NCI-H1694 (cell line): ENCODE measurements at regions not wholly inside any gene's neighbourhood (a gene's known extent, or its start where the extent isn't known, plus 50 kb on each side); places are given as distances from the start of the nearest gene placed in this dataset.

ENCODE experiments used
- DNase-seq: peaks from one replicate; lab custom pipeline; 2025; lab: John Stamatoyannopoulos, UW

GRCh38 chr4:37073226-37073840 lies 171.2 kb upstream of the NWD2 start:
- DNase-seq, result no peak

DNA sequence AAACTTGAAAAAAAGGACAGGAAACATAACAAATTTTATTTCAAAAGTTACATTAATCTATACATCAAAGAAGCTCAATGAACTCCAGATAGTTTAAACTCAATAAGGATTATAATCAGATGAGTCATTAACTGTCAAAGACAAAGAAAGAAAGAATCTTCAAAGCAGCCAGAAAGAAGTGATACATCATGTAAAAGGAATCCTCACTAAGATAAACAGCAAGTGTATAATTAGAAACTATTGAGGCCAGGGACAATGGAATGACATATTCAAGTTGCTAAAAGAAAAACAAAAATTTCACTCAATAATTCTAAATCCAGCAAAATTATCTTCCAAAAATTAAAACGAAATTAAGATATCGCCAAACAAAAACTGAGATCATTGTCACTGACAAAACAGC lies 161.6 kb upstream of the NWD2 start:
- DNase-seq, result no peak

- no peak for DNase-seq
Measured at GRCh38 chr4:37095925-37096324, 148.6 kb upstream of the NWD2 start.

GRCh38 chr4:37101182-37101581 lies 143.4 kb upstream of the NWD2 start:
- no peak for DNase-seq

DNA sequence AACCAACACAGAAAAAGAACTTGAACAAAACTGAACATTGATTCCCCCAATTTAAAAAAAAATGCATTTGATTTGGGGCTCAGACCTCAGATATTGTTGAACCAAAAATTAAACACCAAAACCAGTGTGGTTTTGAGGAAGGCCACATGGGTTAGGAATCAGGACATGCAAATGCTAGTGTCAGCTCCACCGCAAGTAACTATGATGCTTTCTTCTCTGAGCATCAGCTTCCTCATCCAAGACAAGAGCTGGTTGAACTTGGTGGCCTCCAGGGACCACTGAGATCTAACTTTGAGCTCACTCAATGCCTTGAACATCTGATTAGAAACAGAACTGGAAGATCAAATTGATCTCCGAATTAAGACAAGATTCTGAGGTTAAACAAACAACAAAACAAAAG lies 142.9 kb upstream of the NWD2 start:
- no peak for DNase-seq

DNA sequence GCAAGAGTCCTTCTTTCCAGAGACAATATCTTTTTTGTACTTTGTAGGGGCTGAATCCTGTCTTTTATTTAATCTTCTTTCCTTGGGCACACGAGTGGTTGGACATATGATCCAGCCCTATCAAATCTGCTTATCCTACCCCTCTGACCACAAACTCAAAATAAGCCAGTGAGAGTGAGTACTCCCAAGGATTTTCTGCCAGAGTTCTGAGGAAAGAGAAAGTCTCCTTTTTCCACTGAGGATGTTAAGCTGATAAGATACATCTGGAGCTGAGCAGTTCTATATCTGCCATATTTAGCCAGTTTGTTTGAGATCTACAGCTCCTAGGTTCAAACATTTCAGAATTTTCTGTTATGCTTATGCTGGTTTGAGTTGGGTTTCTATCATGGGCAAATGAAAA lies 134.8 kb upstream of the NWD2 start:
- no peak for DNase-seq

- DNase-seq, result no peak
Measured at GRCh38 chr4:37124800-37125199, 119.7 kb upstream of the NWD2 start.

- DNase-seq, result no peak
Measured at GRCh38 chr4:37126051-37126450, 118.5 kb upstream of the NWD2 start.

DNA sequence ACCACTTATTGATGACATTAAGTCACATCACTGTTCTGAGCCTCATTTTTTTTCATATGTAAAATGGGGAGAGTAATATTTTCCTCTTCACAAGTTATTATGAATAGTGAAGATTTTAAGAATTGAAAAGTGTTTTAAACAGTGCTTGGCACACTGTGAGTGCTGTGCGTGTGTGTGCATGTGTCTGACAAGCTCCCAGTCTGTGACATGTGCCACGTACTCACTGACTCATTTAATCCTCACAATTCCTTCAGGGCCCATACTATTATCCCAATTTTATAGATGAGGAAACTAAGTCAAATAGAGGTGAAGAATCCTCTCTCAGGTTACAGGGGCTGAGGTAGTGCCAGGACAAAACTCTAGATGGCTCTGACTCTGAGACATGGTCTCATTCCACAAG lies 114.1 kb upstream of the NWD2 start:
- DNase-seq, result no peak

GRCh38 chr4:37132351-37132974 lies 112.1 kb upstream of the NWD2 start:
- DNase-seq, result no peak

DNA sequence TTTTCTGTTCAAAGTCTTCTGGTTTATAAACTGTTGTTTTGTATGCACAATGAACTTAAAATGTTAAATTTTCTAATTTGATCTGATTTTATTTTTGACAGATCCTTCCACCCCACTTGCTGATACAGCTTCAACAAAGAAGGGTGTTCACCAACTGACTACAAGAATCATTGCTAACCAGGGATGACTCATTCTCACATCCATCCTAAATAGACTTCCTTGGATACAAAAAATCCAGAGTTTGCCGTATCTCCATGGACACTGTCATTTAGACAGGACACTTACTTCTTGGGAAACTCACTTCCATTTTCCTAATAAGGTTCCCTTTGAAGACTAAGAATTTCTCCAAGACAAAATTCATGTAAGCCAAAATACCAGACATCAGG lies 111.6 kb upstream of the NWD2 start:
- DNase-seq, result no peak

GRCh38 chr4:37138019-37138653 lies 106.4 kb upstream of the NWD2 start:
- no peak for DNase-seq

DNA sequence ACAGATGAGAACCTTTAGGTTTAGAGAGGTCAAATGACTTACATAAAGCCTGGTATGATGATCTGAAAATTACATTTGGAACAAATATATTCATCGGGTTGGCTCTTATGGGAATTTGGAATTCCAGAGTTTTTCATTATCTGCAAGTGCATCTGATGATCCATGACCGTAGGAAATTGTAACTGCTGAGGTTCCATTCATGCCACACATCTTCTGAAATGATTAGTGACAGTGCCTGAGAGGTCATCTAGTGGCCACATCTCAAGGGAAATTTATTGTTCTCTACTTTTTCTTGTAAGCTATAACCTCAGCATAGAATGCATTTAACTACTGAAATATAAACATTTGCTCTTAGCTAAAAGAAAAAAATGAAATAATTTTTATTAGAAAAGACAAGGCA lies 105.8 kb upstream of the NWD2 start:
- DNase-seq, result no peak

GRCh38 chr4:37139987-37140386 lies 104.6 kb upstream of the NWD2 start:
- DNase-seq, result no peak

DNA sequence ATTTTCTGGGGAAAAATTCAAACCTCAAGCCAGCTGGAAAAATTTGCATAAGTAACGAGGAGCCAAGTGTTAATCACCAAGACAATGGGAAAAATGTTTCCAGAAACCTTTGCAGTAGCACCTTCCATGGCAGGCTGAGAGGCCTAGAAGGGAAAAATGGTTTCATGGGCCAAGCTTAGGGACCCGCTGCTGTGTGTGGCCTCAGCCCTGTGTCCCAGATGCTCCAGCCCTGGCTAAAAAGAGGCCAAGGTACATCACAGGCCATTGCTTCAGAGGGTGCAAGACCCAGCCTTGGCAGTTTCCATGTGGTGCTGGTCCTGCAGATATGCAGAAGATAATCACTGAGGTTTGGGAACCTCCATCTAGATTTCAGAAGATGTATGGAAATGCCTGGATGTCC lies 98.3 kb upstream of the NWD2 start:
- DNase-seq, result no peak

GRCh38 chr4:37157476-37158167 lies 86.9 kb upstream of the NWD2 start:
- DNase-seq, result peak; percentile 80

DNA sequence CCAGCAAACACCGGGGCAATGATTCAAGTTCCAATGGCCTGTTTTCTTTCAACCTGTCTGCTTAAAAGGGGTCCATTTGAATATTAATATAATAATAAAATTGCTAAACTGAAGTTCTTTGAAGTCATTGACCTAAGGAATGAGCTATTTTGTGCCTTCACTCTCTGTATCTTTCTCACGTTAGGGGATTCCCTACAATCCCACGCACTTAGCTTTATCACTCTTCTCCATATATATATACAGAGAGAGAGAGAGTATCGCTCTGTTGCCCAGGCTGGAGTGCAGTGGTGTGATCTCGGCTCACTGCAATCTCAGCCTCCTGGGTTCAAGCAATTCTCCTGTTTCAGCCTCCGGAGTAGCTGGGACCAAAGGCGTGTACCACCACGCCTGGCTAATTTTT lies 83.9 kb upstream of the NWD2 start:
- DNase-seq, result no peak

DNA sequence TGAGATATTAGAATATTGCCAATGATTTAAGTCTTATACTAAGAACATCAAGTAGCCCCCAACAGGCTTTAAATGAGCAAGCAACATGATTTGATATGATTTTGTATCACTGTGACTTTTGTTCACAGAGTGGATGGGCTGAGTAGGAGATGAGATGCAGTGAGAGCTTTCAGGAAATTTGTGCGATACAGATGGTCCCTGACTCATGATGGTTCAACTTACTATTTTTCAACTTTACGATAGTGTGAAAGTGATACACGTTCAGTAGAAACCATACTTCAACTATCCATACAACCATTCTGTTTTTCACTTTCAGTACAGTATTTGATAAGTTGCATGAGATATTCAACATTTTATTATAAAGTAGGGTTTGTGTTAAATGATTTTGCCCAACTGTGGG lies 78.7 kb upstream of the NWD2 start:
- no peak for DNase-seq

DNA sequence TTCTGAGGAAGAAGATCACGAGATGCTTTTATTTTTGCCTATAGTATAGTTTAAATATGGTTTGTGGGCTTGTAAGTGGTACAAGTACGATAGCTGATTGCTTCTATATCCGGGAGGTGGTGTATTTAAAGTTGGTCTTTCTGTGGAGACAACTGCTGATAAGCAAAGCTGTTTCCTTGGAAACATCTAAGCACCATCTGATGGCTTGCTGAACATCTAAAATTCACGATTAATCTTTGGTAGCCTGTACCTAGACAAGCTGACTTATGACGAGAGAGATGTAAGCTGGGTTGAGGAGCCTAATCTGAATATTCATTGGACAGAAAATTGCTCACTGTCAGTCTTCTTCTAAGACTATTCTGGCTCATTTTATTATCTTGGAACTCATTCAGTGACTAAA lies 74.6 kb upstream of the NWD2 start:
- no peak for DNase-seq

DNA sequence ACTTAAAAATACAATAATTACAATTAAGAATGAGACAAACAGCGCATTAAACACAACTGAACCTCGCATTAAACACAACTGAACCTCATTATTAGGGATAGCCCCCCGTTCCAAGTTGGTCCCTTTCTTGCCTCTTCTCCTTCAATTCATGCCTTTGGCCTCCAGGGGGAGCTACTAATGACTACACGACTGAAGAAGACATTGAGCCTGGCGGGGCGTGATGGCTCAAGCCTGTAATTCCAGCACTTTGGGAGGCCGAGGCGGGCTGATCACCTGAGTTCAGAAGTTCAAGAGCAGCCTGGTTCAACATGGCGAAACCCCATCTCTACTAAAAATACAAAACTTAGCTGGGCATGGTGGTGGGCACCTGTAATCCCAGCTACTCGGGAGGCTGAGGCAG lies 56.4 kb upstream of the NWD2 start:
- DNase-seq, result no peak
